ENCODE measurements at regions not wholly inside any gene's neighbourhood (a gene's known extent, or its start where the extent isn't known, plus 50 kb on each side); places are given as distances from the start of the nearest gene placed in this dataset.
"Not testable (repeated sequence)": the region's sequence is repeated elsewhere in the genome, so short reads cannot be mapped to it uniquely, and the experiment has no call there.

DNA sequence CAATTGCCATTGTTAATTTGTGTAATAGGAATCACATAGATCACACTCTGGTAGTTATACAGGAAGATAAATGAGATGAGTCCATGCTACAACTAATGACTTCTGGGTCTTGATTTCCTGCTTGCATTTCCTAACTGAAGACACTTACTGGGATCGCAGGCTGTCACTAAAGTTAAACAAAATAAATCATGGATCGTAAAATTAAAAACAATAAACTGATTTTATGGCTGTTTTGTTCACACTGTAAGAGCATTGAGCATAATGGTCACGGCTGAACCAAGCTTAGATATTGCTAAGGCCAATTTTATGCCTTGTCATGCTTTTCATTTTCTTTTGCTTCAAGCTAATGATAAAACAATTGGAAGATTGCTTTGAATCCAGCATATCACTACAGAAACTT, 332.5 kb upstream of the CITED2 start:
- DNase-seq, result no peak

DNA sequence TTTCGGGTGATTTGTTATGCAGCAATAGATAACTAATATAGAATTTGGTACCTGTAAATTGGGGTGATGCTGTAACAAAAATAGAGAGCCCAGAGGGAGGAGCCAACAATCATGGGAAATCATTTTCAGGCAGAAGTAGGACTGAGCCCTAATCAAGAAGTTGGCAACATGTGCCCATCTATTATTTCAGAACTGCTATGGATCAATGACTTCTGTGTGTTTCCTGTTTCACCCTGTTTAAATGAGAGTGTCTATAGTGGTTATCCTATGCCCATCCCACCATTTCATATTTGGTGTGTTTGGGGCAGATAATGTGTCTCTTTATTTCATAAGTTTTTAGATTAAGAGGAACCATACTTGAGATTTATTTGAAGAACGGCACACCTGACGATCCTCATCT, 330.8 kb upstream of the CITED2 start:
- no peak for DNase-seq

- DNase-seq, result no peak
Observed at GRCh38 chr6:139703780-139704179, 329.3 kb upstream of the CITED2 start.

GRCh38 chr6:139702706-139703105, 328.3 kb upstream of the CITED2 start:
- no peak for DNase-seq

DNA sequence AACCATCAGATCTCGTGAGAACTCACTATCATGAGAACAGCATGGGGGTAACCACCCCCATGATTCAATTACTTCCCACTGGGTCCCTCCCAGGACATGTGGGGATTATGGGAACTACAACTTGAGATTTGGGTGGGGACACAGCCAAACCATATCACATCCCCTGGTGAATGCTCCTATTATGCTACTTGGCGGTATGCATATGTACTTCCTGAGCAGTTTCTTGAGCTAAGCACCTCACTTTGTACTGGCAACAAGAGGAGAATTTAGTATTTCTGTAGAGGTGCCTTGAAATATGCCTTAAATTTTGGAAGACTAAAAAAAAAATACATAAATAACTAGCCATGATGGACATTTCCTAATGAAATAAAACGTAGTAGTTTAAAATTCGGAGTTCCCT, 327.2 kb upstream of the CITED2 start:
- DNase-seq, result no peak

GRCh38 chr6:139701003-139701402, 326.6 kb upstream of the CITED2 start:
- no peak for DNase-seq

GRCh38 chr6:139699911-139700310, 325.5 kb upstream of the CITED2 start:
- no peak for DNase-seq

DNA sequence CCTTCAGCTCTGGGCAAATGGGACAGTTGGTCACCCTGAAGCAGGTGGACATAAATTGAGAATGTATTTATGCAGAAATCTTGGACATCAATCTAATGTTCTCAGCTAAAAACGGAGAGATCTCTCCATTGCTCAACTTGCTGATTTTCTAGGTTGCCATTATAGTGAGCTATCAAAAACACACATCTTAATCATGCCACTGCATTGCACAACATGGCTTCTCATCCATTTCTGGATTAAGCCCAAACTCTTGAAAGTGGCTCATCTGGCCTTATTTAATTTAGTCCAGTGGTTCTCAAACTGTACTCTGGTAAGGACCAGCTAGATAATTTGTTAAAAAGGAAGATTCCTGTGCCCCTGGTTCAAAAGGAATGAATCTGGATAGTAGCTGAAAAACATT, 324.9 kb upstream of the CITED2 start:
- no peak for DNase-seq

- no peak for DNase-seq
Observed at GRCh38 chr6:139698526-139699176, 324.2 kb upstream of the CITED2 start.

DNA sequence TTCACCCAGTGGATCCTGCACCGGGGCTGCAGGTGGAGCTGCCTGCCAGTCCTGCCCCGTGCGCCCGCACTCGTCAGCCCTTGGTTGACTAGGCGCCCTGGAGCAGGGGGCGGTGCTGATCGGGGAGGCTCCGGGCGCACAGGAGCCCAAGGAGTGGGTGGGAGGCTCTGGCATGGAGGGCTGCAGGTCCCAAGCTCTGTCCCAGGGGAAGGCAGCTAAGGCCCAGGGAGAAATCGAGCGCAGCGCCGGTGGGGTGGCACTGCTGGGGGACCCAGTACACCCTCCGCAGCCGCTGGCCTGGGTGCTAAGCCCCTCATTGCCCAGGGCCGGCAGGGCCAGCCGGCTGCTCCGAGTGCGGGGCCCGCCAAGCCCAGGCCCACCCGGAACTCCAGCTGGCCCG, 323.4 kb upstream of the CITED2 start:
- DNase-seq, result not testable (repeated sequence)

DNA sequence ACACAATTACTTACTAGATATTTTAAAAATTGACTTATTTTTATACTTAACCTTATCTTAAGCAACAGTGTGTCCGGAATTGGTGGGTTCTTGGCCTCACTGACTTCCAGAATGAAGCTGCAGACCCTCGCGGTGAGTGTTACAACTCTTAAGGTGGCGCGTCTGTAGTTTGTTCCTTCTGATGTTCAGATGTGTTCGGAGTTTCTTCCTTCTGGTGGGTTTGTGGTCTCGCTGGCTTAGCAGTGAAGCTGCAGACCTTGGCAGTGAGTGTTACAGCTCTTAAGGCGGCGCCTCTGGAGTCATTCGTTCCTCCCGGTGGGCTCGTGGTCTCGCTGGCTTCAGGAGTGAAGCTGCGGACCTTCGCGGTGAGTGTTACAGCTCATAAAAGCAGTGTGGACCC, 322.5 kb upstream of the CITED2 start:
- not testable (repeated sequence) for DNase-seq

DNA sequence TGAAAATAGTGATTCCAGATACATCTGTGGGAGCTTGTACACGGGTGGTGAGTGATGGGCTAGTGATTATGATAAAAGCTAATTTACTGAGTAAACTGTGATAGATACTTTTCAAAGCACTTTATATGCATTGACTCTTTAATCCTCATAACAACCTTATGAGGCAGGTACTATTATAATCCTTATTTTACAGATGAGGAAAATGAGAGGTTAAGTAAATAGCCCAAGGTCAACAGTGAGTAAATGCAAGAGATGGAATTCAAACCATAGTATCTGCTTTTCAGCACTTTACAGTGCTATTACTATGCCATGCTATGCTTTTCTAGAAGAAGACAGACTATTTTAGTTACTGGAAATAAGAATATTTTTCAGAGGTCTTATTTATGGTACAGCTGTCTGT, 320.9 kb upstream of the CITED2 start:
- DNase-seq, result no peak

- DNase-seq, result no peak
Observed at GRCh38 chr6:139693735-139694134, 319.3 kb upstream of the CITED2 start.

- no peak for DNase-seq
Observed at GRCh38 chr6:139690007-139690406, 315.6 kb upstream of the CITED2 start.

GRCh38 chr6:139687055-139687454, 312.6 kb upstream of the CITED2 start:
- no peak for DNase-seq

GRCh38 chr6:139686308-139686707, 311.9 kb upstream of the CITED2 start:
- no peak for DNase-seq

DNA sequence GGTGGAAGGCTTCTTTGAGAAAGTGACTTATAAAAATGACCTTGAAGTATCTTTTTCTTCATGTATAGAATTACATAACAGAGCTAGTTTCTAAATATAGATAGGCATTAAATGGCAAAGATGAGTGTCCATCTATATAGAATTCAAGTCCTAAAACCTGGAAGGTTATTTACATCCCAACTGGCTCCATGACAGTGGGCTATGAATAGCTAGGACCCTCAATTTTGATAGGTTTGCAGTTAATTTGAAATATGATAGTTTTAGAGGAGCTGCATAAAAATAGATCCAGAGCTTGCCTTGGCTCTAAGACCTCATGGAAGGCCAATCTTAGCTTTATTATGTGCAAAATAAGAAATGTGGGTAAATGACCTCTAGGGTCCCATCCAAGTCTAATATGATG, 310.6 kb upstream of the CITED2 start:
- DNase-seq, result no peak

DNA sequence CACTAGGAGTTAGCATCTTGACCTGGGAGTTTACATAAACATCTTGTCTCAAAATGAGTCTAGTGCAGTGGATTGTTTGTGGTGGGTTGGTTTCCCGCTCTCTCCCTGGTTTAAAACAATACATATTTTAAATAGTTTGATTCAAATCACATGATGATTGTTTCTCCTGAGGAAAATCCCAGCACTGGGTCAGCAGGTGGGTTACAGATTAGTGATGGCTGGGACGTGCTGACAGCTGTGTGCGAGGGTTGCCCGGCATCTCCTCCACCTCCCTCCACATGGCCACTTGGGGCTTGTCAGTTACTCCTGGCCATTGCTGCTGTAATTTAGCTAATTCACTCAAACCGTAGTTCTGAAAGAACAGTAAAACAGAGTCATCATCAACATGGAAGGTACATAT, 306.4 kb upstream of the CITED2 start:
- no peak for DNase-seq

DNA sequence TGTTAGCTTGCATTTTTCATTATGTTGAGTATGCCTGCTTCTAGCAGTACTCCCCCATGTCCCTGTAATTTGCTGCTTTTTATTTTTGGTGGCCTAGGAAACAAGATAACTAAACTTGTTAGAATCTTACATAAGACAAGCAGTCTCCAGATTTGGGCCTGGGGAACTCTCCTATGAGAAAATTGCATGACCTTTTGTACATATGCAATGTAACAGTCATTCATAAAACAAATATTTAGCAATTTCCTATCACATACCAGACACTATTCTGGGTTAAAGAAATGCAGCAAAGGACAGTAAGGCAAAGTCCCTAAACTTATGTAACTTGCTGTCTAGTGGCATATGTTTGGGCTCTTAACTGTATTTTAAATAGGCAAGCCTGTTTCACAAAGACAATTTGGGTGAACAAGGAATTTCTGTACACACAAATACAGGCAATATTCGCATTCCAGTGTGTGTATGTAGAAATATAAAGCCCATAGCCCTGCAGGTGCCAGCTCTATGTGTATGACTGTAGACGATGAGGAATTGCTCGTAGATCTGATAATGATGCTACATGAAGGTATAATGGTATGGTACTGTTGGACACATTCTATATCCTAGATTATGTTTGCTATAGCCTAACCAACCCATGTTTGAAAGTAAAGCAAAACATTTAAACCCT, 305.2 kb upstream of the CITED2 start:
- DNase-seq, result no peak

DNA sequence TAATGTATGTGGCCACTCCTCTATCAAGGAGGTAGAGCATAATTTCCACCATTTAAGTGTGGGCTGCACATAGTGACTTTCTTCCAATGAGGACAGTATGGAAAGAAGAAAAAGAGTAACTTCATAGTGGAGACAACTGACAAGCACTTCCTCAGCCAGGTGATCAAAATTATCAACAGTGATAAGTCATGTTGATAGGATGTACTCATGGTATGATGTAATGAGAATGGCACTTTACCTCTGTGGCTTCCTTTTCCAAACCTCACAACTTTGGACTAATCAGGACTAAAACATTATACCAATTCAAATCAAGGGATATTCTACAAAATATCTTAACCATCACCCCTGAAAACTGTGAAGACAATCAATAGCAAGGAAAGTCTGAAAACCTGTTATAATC, 302.3 kb upstream of the CITED2 start:
- no peak for DNase-seq

GRCh38 chr6:139666284-139666683, 291.8 kb upstream of the CITED2 start:
- no peak for DNase-seq

DNA sequence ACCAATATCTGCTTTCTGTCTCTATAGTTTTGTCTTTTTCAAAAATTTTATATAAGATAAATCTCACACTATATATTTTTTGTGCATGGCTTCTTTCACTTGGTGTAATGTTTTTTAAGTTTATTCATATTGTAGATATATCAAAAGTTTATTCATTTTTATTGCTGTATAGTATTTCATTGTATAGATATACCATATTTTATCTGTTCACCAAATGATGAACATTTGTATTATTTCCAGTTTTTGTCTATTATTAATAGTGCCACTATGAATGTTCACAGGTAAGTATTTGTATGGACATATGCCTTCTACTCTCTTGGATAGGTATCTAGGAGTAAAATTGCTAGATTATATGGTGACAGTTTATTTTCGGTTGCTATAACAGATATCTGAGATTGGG, 289.5 kb upstream of the CITED2 start:
- no peak for DNase-seq

GRCh38 chr6:139659711-139660110, 285.3 kb upstream of the CITED2 start:
- no peak for DNase-seq

GRCh38 chr6:139659196-139659595, 284.7 kb upstream of the CITED2 start:
- no peak for DNase-seq

DNA sequence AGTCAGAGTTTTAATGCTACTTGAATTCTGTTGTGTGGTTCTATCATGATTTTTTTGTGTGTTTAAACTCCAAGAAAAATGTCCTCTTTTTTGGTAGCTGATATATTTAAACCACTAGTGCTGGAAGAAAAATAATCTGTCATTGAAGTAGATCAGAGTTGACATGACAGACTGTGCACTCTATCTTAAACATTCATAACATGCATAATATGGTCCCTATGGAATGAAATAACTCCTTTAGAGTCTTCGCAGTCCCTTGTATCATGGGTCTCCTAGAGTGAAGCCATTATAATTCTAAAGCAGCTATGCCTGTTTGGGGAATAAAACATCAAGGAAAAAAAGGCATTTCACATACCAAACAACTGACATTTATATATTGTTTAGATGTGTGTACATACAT, 282.7 kb upstream of the CITED2 start:
- no peak for DNase-seq

Data from CD4-positive, alpha-beta T cell treated with Interleukin-21 for 1 hour (primary cell).